Fibroblast of skin of abdomen (primary cell): ENCODE measurements at regions not wholly inside any gene's neighbourhood (a gene's known extent, or its start where the extent isn't known, plus 50 kb on each side); places are given as distances from the start of the nearest gene placed in this dataset.

Experiments
- DNase-seq: peaks from one replicate; pipeline ENCODE4 v3.0.0-alpha.2; 2013

GRCh38 chr12:5230861-5231260 lies 187.2 kb downstream of the KCNA5 start:
- DNase-seq: no peak

GRCh38 chr12:5232291-5232690 lies 188.6 kb downstream of the KCNA5 start:
- no peak for DNase-seq

- DNase-seq: no peak
These were observed 189.3 kb downstream of the KCNA5 start for GRCh38 chr12:5232826-5233500.

GRCh38 chr12:5236022-5236640 lies 192.5 kb downstream of the KCNA5 start:
- DNase-seq: no peak

GRCh38 chr12:5242440-5242839 lies 189.5 kb upstream of the NTF3 start:
- no peak for DNase-seq

GRCh38 chr12:5243014-5243413 lies 188.9 kb upstream of the NTF3 start:
- DNase-seq: no peak

- DNase-seq: no peak
These were observed 187.4 kb upstream of the NTF3 start for GRCh38 chr12:5244513-5244972.

GRCh38 chr12:5246196-5246595 lies 185.7 kb upstream of the NTF3 start:
- no peak for DNase-seq

GRCh38 chr12:5247144-5247543 lies 184.8 kb upstream of the NTF3 start:
- DNase-seq: peak; percentile 23

GRCh38 chr12:5248230-5248629 lies 183.7 kb upstream of the NTF3 start:
- no peak for DNase-seq

GRCh38 chr12:5248999-5249526 lies 182.8 kb upstream of the NTF3 start:
- no peak for DNase-seq

GRCh38 chr12:5251092-5251491 lies 180.8 kb upstream of the NTF3 start:
- no peak for DNase-seq

GRCh38 chr12:5251786-5252185 lies 180.1 kb upstream of the NTF3 start:
- no peak for DNase-seq

- DNase-seq: no peak
These were observed 177.2 kb upstream of the NTF3 start for GRCh38 chr12:5254703-5255102.

- DNase-seq: peak; percentile 52
These were observed 174.0 kb upstream of the NTF3 start for GRCh38 chr12:5257763-5258495.

- peak; percentile 96 for DNase-seq
These were observed 173.4 kb upstream of the NTF3 start for GRCh38 chr12:5258498-5258897.

- DNase-seq: no peak
These were observed 173.0 kb upstream of the NTF3 start for GRCh38 chr12:5258926-5259325.

GRCh38 chr12:5259523-5259922 lies 172.4 kb upstream of the NTF3 start:
- DNase-seq: peak; percentile 82

- DNase-seq: peak; percentile 36
These were observed 171.8 kb upstream of the NTF3 start for GRCh38 chr12:5260086-5260485.

GRCh38 chr12:5260591-5261086 lies 171.3 kb upstream of the NTF3 start:
- DNase-seq: no peak

GRCh38 chr12:5262450-5262849 lies 169.5 kb upstream of the NTF3 start:
- DNase-seq: peak; percentile 93

- peak; percentile 65 for DNase-seq
These were observed 169.0 kb upstream of the NTF3 start for GRCh38 chr12:5262885-5263284.

GRCh38 chr12:5264006-5264405 lies 167.9 kb upstream of the NTF3 start:
- DNase-seq: no peak
